SH-SY5Y (cell line): ENCODE measurements at regions not wholly inside any gene's neighbourhood (a gene's known extent, or its start where the extent isn't known, plus 50 kb on each side); places are given as distances from the start of the nearest gene placed in this dataset.

Experiments
- GATA2 ChIP-seq: IDR thresholded peaks from 2 replicates; pipeline ENCODE4 v1.6.1; 2011; ENCODE audit warnings: mild to moderate bottlenecking, low read depth, low read length
- GATA3 ChIP-seq: IDR thresholded peaks from 2 replicates; pipeline ENCODE4 v1.6.1; 2011; ENCODE audit warnings: low read depth, mild to moderate bottlenecking, low read length, moderate library complexity

GRCh38 chr5:17769277-17769676 lies 135.0 kb downstream of the TAF11L14 start:
- no peak for TF ChIP-seq GATA3
- no peak for TF ChIP-seq GATA2
